ENCODE measurements at regions not wholly inside any gene's neighbourhood (a gene's known extent, or its start where the extent isn't known, plus 50 kb on each side); places are given as distances from the start of the nearest gene placed in this dataset.

GRCh38 chr12:30500532-30500931 lies 195.1 kb downstream of the IPO8 start:
- no peak overlapping the region for H3K9ac ChIP-seq (ENCODE audit: low read depth, low read length, poor library complexity, severe bottlenecking)
- TF ChIP-seq EZH2phosphoT487 (IDR thresholded peaks at IDR 0.05; ENCODE audit: borderline replicate concordance): no peak
- no peak for TF ChIP-seq CTCF (conservative IDR thresholded peaks at IDR 0.05; ENCODE audit: low read length)
- no peaks in the 10 kb centered on the region for H3K36me3 ChIP-seq (ENCODE audit: insufficient read depth, low read length)
- no peaks in the 10 kb centered on the region for H3K79me2 ChIP-seq (ENCODE audit: insufficient read depth, low read length)
- no peaks in the 10 kb centered on the region for H3F3A ChIP-seq (ENCODE audit: low read depth)
- H3K4me3 ChIP-seq (ENCODE audit: low read length, poor library complexity, severe bottlenecking): no peak overlapping the region
- no peaks in the 10 kb centered on the region for H4K20me1 ChIP-seq (ENCODE audit: insufficient read depth, low read length, poor library complexity, severe bottlenecking)
- H3K4me2 ChIP-seq (ENCODE audit: low read depth, low read length, poor library complexity, severe bottlenecking): no peak overlapping the region
- H2AFZ ChIP-seq (ENCODE audit: low read length): no peak overlapping the region
- H3K9me3 ChIP-seq (ENCODE audit: insufficient read depth, low read depth, low read length): no peaks in the 10 kb centered on the region
- H3K4me1 ChIP-seq (ENCODE audit: insufficient read depth, low read length, poor library complexity, severe bottlenecking): no peaks in the 10 kb centered on the region
- no peaks in the 10 kb centered on the region for H3K27me3 ChIP-seq (ENCODE audit: insufficient read depth, low read length, poor library complexity, severe bottlenecking)
- H3K9me2 ChIP-seq (replicated peaks; ENCODE audit: low read depth, low read length): no peaks in the 10 kb centered on the region

GRCh38 chr12:30485230-30485890 lies 210.3 kb downstream of the IPO8 start:
- no peaks in the 10 kb centered on the region for H3F3A ChIP-seq (ENCODE audit: low read depth)
- TF ChIP-seq CTCF (conservative IDR thresholded peaks at IDR 0.05; ENCODE audit: low read length) (no peak), EZH2phosphoT487 (IDR thresholded peaks at IDR 0.05; ENCODE audit: borderline replicate concordance) (no peak)
- H3K79me2 ChIP-seq (ENCODE audit: insufficient read depth, low read length): no peaks in the 10 kb centered on the region
- no peaks in the 10 kb centered on the region for H3K9me3 ChIP-seq (ENCODE audit: insufficient read depth, low read depth, low read length)
- H2AFZ ChIP-seq (ENCODE audit: low read length): no peak overlapping the region
- H3K4me1 ChIP-seq (ENCODE audit: insufficient read depth, low read length, poor library complexity, severe bottlenecking): no peaks in the 10 kb centered on the region
- no peak overlapping the region for H3K4me2 ChIP-seq (ENCODE audit: low read depth, low read length, poor library complexity, severe bottlenecking)
- H3K4me3 ChIP-seq (ENCODE audit: low read length, poor library complexity, severe bottlenecking): no peak overlapping the region
- H3K9me2 ChIP-seq (replicated peaks; ENCODE audit: low read depth, low read length): no peaks in the 10 kb centered on the region
- H3K36me3 ChIP-seq (ENCODE audit: insufficient read depth, low read length): no peaks in the 10 kb centered on the region
- H3K27me3 ChIP-seq (ENCODE audit: insufficient read depth, low read length, poor library complexity, severe bottlenecking): no peaks in the 10 kb centered on the region
- H3K9ac ChIP-seq (ENCODE audit: low read depth, low read length, poor library complexity, severe bottlenecking): no peak overlapping the region
- no peaks in the 10 kb centered on the region for H4K20me1 ChIP-seq (ENCODE audit: insufficient read depth, low read length, poor library complexity, severe bottlenecking)

GRCh38 chr12:30484658-30485057 lies 211.0 kb downstream of the IPO8 start:
- H3K27me3 ChIP-seq (ENCODE audit: insufficient read depth, low read length, poor library complexity, severe bottlenecking): no peaks in the 10 kb centered on the region
- no peaks in the 10 kb centered on the region for H3K36me3 ChIP-seq (ENCODE audit: insufficient read depth, low read length)
- no peaks in the 10 kb centered on the region for H3F3A ChIP-seq (ENCODE audit: low read depth)
- no peaks in the 10 kb centered on the region for H3K9me2 ChIP-seq (replicated peaks; ENCODE audit: low read depth, low read length)
- H2AFZ ChIP-seq (ENCODE audit: low read length): no peak overlapping the region
- H3K4me2 ChIP-seq (ENCODE audit: low read depth, low read length, poor library complexity, severe bottlenecking): no peak overlapping the region
- H3K9ac ChIP-seq (ENCODE audit: low read depth, low read length, poor library complexity, severe bottlenecking): no peak overlapping the region
- no peaks in the 10 kb centered on the region for H4K20me1 ChIP-seq (ENCODE audit: insufficient read depth, low read length, poor library complexity, severe bottlenecking)
- H3K79me2 ChIP-seq (ENCODE audit: insufficient read depth, low read length): no peaks in the 10 kb centered on the region
- no peaks in the 10 kb centered on the region for H3K9me3 ChIP-seq (ENCODE audit: insufficient read depth, low read depth, low read length)
- H3K4me3 ChIP-seq (ENCODE audit: low read length, poor library complexity, severe bottlenecking): no peak overlapping the region
- no peaks in the 10 kb centered on the region for H3K4me1 ChIP-seq (ENCODE audit: insufficient read depth, low read length, poor library complexity, severe bottlenecking)
- TF ChIP-seq CTCF (conservative IDR thresholded peaks at IDR 0.05; ENCODE audit: low read length): no peak
- TF ChIP-seq EZH2phosphoT487 (IDR thresholded peaks at IDR 0.05; ENCODE audit: borderline replicate concordance): no peak

All from Loucy (cell line).